MCF 10A (cell line): ENCODE measurements at regions not wholly inside any gene's neighbourhood (a gene's known extent, or its start where the extent isn't known, plus 50 kb on each side); places are given as distances from the start of the nearest gene placed in this dataset.

Experiments
- BruUV-seq: library from RNA; stranded (reverse); fragments of 400-500 nt; replicated peaks from 2 replicates; lab custom pipeline; 2021; lab: Mats Ljungman, UMichigan
- CTCF ChIA-PET: fragments of 300-600 bp; sonication (Branson Sonifier 250); formaldehyde crosslinking; extraction: SDS; loops from one replicate; lab custom pipeline; 2021; ENCODE audit warnings: antibody characterized with exemption, inconsistent platforms; lab: Yijun Ruan, JAX
- POLR2A ChIA-PET: fragments of 300-600, 350-650 bp; sonication (Branson Sonifier 250); formaldehyde crosslinking; extraction: SDS; loops from one replicate; lab custom pipeline; 2020; ENCODE audit warnings: antibody characterized with exemption, inconsistent platforms; lab: Yijun Ruan, JAX
- DNase-seq: peaks from one replicate; pipeline ENCODE4 v3.0.0-alpha.2; 2018; ENCODE audit not compliant: unreplicated experiment
- H3K27ac Mint-ChIP-seq: one replicate; pipeline ENCODE4 v1.8.0; 2022; ENCODE audit warnings: mild to moderate bottlenecking, low read depth, mixed read lengths; ENCODE audit not compliant: unreplicated experiment
- H3K27me3 Mint-ChIP-seq: one replicate; pipeline ENCODE4 v1.8.0; 2022; ENCODE audit warnings: mixed read lengths; ENCODE audit not compliant: insufficient read depth, unreplicated experiment
- H3K36me3 Mint-ChIP-seq: one replicate; pipeline ENCODE4 v1.8.0; 2022; ENCODE audit warnings: mild to moderate bottlenecking, moderate library complexity, mixed read lengths; ENCODE audit not compliant: insufficient read depth, unreplicated experiment
- H3K4me1 Mint-ChIP-seq: one replicate; pipeline ENCODE4 v1.8.0; 2022; ENCODE audit warnings: mixed read lengths; ENCODE audit not compliant: insufficient read depth, unreplicated experiment
- H3K4me3 Mint-ChIP-seq: one replicate; pipeline ENCODE4 v1.8.0; 2022; ENCODE audit warnings: mild to moderate bottlenecking, moderate library complexity, mixed read lengths; ENCODE audit not compliant: unreplicated experiment
- H3K9me3 Mint-ChIP-seq: one replicate; pipeline ENCODE4 v1.8.0; 2022; ENCODE audit warnings: mixed read lengths; ENCODE audit not compliant: unreplicated experiment
- intact Hi-C: fragments of 100-400 bp; cut with micrococcal nuclease; formaldehyde crosslinking; loops from 2 replicates; pipeline ENCODE4 v1.14.1; 2022
- TF ChIP-seq, protein P1 (sequence below): fragments of 200-600 bp; IDR thresholded peaks from one replicate; pipeline ENCODE4 v1.8.0; 2022; ENCODE audit warnings: antibody characterized with exemption, mild to moderate bottlenecking; ENCODE audit not compliant: unreplicated experiment

DNA sequence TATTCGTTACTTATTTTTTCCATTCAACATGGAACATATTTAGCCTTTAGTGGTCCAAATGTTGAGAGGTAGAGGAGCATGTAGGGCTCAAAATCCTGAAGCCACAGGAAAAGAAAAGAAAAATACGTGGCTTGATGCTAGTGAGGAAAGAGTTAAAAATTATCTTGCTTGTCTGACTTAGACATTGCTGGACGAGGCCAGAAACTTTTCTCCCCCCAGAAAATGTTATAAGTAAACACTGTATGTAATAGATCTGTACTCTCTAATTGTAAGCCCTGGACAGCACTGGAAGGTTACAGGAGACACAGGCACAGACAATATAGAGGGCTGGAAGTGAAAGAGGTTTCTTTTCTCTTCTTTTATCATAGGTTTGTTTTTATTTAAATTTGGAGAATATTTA is 165.6 kb downstream of the ZFP64 start:
- ChIA-PET POLR2A (no interaction called here), CTCF (interaction anchor here (2.2 kb wide), 1 partner anchor 226 kb away, joined by 8 read pairs; no protein-coding TSS in a partner anchor)
- H3K4me3 Mint-ChIP-seq = no peak overlapping the region
- intact Hi-C loops = no loop called here
- TF ChIP-seq, protein P1, sequence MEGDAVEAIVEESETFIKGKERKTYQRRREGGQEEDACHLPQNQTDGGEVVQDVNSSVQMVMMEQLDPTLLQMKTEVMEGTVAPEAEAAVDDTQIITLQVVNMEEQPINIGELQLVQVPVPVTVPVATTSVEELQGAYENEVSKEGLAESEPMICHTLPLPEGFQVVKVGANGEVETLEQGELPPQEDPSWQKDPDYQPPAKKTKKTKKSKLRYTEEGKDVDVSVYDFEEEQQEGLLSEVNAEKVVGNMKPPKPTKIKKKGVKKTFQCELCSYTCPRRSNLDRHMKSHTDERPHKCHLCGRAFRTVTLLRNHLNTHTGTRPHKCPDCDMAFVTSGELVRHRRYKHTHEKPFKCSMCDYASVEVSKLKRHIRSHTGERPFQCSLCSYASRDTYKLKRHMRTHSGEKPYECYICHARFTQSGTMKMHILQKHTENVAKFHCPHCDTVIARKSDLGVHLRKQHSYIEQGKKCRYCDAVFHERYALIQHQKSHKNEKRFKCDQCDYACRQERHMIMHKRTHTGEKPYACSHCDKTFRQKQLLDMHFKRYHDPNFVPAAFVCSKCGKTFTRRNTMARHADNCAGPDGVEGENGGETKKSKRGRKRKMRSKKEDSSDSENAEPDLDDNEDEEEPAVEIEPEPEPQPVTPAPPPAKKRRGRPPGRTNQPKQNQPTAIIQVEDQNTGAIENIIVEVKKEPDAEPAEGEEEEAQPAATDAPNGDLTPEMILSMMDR = no peak
- no peak for DNase-seq
- H3K4me1 Mint-ChIP-seq = no peaks in the 10 kb centered on the region
- H3K27me3 Mint-ChIP-seq = no peaks in the 10 kb centered on the region
- no peaks in the 10 kb centered on the region for H3K36me3 Mint-ChIP-seq
- H3K27ac Mint-ChIP-seq = no peak overlapping the region
- no TSS peak for BruUV-seq
- H3K9me3 Mint-ChIP-seq = no peaks in the 10 kb centered on the region

DNA sequence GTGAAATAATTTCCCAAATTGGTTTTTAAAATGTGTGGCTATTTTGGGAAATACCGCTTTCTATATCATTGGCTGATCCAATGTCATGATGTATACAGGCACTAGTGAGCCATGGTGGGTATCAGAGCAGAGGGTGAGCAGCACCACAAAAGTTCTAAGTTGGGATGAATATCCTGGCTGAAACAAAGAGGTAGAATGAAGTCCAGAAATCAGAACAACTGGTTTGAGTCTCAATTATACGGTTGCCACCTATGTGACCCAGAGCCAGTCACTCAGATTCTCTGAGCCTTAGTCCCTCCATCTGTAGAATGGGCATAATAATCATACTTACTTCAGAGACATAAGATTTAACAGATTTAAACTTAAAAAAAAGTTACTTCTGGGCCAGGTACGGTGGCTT is 172.3 kb downstream of the ZFP64 start:
- Mint-ChIP-seq H3K36me3 (no peaks in the 10 kb centered on the region), H3K4me1 (no peaks in the 10 kb centered on the region), H3K4me3 (no peak overlapping the region), H3K9me3 (no peaks in the 10 kb centered on the region), H3K27me3 (no peaks in the 10 kb centered on the region), H3K27ac (no peak overlapping the region)
- no peak for DNase-seq
- ChIA-PET POLR2A (no interaction called here), CTCF (no interaction called here)
- intact Hi-C loops = no loop called here
- TF ChIP-seq, protein P1 = no peak
- BruUV-seq = no TSS peak

DNA sequence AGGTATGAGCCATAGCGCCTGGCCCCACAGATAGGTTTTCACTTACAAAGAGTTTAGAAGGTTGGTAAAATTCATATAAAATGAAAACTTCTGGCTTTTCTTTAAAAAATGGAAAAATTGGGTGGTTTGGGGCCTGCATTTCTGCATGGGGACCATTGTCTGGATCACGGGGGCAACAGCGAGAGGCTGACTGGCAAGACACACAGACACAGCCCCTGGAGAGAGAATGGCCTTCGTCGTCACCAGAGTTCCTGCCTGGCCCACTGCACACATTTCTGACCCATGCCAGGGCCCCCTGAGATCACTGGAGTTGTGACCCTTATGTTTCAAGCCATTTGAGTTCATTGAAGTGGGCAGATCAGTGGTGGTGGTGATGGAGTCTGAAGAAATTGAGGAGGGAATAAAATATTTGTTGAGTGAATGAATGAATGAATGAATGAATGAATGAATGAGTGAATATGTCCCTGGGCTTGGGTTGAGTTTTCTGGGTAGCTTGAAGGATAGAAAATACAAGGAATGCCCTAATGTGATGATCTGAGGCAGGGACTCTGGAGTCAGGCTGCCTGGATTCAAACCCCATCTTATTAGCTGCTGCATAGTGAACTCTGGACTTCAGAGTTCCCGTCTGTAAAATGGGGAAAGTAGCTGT is 173.8 kb downstream of the ZFP64 start:
- CTCF ChIA-PET = interaction anchor here (0.6 kb wide), 1 partner anchor 356 kb away, joined by 5 read pairs; no protein-coding TSS in a partner anchor
- H3K27ac Mint-ChIP-seq = no peak overlapping the region
- intact Hi-C loops = no loop called here
- POLR2A ChIA-PET = no interaction called here
- BruUV-seq = no TSS peak
- H3K4me3 Mint-ChIP-seq = no peak overlapping the region
- no peaks in the 10 kb centered on the region for H3K4me1 Mint-ChIP-seq
- no peak for DNase-seq
- TF ChIP-seq, protein P1 = no peak
- H3K36me3 Mint-ChIP-seq = peaks cover 5% of the 10 kb centered on the region
- peaks cover 5% of the 10 kb centered on the region for H3K9me3 Mint-ChIP-seq
- H3K27me3 Mint-ChIP-seq = no peaks in the 10 kb centered on the region

DNA sequence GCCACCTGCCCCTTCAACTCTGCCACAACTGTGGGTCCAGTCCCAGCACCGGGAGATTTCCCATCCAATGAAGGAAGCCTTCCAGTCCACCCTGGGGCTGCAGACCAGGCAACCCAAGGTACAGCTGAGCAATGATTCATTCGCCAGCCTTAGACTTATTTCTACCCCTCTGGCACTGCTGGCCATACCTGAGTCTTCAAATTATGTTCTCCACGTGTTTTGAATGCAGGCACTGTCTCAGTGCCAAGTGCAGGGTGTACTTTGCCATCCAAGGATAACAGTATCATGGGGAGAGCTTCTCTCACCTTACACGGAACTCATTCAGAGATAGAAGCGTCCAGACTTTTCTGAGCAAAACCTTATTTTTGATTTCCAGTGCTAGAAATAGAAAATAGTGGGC is 175.6 kb downstream of the ZFP64 start:
- POLR2A ChIA-PET = no interaction called here
- CTCF ChIA-PET = interaction anchor here (0.5 to 1.0 kb wide), 3 partner anchors 217 to 559 kb away, joined by 3 to 9 read pairs (median 3); no protein-coding TSS in a partner anchor

More for the DNA sequence above, 175.6 kb downstream of the ZFP64 start:
- no peak overlapping the region for H3K4me3 Mint-ChIP-seq
- H3K27me3 Mint-ChIP-seq = no peaks in the 10 kb centered on the region
- no peak for DNase-seq
- intact Hi-C loops = no loop called here
- H3K27ac Mint-ChIP-seq = no peak overlapping the region
- TF ChIP-seq, protein P1 = no peak
- H3K36me3 Mint-ChIP-seq = peaks cover 10% of the 10 kb centered on the region
- H3K4me1 Mint-ChIP-seq = no peaks in the 10 kb centered on the region
- BruUV-seq = no TSS peak
- H3K9me3 Mint-ChIP-seq = peaks cover 8% of the 10 kb centered on the region
